22Rv1 (cell line): ENCODE measurements at regions not wholly inside any gene's neighbourhood (a gene's known extent, or its start where the extent isn't known, plus 50 kb on each side); places are given as distances from the start of the nearest gene placed in this dataset.

Source experiments
- ZFX ChIP-seq: fragments of 450-650 bp; IDR thresholded peaks from 2 replicates; pipeline ENCODE4 v1.6.1; 2017; ENCODE audit warnings: antibody characterized with exemption, borderline replicate concordance
- TF ChIP-seq, protein P1 (sequence below): fragments of 450-650 bp; IDR thresholded peaks from 2 replicates; pipeline ENCODE4 v1.5.1; 2017; ENCODE audit warnings: mild to moderate bottlenecking

GRCh38 chr10:94172332-94172731, 178.6 kb downstream of the PLCE1 start:
- TF ChIP-seq, protein P1, sequence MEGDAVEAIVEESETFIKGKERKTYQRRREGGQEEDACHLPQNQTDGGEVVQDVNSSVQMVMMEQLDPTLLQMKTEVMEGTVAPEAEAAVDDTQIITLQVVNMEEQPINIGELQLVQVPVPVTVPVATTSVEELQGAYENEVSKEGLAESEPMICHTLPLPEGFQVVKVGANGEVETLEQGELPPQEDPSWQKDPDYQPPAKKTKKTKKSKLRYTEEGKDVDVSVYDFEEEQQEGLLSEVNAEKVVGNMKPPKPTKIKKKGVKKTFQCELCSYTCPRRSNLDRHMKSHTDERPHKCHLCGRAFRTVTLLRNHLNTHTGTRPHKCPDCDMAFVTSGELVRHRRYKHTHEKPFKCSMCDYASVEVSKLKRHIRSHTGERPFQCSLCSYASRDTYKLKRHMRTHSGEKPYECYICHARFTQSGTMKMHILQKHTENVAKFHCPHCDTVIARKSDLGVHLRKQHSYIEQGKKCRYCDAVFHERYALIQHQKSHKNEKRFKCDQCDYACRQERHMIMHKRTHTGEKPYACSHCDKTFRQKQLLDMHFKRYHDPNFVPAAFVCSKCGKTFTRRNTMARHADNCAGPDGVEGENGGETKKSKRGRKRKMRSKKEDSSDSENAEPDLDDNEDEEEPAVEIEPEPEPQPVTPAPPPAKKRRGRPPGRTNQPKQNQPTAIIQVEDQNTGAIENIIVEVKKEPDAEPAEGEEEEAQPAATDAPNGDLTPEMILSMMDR: no peak
- TF ChIP-seq ZFX: no peak
